GM21786 (cell line): ENCODE measurements at regions not wholly inside any gene's neighbourhood (a gene's known extent, or its start where the extent isn't known, plus 50 kb on each side); places are given as distances from the start of the nearest gene placed in this dataset.

Source experiments
- ATAC-seq: cut with Tn5 transposase; IDR thresholded peaks from one replicate; pipeline ENCODE4 v1.9.1; 2021; ENCODE audit not compliant: unreplicated experiment

DNA sequence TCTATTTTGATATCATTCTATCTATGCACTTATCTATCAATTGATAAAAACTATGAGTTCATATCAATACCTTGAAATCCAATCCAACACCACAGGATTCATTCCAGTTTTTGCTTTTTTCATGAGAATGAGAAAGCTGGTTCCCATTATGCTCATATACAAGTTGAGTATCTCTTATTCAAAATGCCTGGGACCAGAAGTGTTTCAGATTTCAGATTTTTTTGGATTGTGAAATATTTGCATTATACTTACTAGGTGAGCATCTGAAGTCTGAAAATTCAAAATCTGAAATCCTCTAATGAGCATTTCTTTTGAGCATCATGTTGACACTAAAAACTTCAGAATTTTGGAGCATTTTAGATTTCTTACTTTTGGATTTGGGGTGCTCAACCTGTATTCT, 67.8 kb upstream of the DCBLD2 start:
- no peak for ATAC-seq

DNA sequence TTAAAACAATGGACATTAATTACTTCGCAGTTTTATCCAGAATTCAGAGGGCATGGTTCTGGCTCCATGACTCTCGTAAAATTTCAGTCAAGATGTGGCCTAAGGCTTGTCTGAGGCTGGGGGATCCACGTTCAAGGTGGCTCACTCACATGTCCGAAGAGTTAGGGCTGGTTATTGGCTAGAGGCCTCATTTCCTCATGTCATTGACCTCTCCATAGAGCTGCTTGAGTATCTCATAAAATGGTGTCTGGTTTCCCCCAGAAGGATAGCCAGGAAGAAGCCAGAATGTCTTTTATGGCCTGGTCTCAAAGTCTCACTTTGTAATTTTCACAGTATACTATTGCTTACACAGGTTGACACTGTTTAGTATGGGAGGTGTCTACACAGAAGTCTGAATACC, 67.3 kb upstream of the DCBLD2 start:
- ATAC-seq, result no peak

DNA sequence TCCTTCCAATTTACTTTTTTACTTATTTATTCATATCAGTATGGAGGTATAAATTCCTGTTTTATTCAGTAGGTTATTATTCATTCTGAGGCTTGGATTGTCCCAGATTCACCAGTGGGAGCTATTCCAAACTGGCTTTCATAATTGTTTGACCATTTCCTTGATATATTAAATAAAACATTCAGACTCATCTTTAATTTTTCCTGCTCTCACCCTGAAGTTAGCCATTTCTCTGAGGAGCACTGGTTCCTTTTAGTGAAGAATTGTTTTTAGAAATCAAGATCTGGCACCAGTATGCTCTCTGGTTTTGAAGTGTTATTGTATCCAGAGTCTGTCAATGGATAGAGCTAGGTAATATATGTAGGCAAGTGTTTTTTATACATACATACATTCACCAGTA, 66.9 kb upstream of the DCBLD2 start:
- ATAC-seq, result no peak

DNA sequence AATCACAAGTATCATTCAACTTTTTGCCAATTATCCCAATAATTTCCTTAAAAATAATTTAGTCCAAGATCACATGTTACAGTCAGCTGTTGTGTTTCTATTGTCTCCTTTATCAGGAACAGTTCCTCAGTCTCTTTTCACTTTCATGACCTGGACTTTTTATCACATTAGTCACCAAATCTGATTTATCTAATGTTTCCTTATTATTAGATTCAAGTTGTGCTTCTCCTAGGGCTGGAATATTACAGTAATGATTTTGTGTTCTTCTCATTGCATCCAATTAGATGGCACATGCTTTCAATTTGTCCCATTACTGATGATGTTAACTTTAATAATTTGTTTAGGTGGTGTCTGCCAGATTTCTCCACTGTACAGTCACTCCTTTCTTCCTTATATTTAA, 66.3 kb upstream of the DCBLD2 start:
- ATAC-seq, result no peak

DNA sequence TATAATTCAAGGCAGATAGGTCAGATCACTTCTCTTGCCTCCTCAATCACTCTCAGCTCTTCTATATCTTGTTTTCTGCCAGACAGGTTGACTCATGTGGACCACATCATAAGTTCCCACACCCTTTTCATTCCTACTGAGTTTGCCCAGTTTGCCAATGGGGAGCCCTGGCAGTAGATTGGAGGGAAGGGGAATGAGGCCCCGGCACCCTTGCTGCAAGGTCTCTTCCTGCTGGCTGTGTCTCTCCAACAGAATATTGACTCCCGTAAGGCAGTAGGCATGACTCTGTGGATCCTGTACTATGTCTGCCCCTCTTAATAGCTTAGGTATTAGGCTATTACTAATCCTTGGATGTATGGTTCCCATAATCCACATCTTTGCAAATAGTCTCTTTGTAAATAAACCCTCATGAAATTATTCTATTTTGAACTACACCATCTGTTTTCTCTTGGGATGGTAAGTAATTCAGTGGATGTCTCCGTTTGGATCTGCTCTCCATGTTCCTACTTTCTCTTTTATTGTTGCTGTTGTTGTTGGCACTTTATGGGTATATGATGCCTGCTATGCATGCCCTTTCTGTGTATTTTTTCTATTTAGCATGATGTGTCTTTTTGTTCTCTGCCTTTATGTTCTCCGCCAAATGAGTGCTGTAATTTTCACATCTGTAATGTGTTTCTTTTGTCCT, 65.5 kb upstream of the DCBLD2 start:
- ATAC-seq, result no peak

DNA sequence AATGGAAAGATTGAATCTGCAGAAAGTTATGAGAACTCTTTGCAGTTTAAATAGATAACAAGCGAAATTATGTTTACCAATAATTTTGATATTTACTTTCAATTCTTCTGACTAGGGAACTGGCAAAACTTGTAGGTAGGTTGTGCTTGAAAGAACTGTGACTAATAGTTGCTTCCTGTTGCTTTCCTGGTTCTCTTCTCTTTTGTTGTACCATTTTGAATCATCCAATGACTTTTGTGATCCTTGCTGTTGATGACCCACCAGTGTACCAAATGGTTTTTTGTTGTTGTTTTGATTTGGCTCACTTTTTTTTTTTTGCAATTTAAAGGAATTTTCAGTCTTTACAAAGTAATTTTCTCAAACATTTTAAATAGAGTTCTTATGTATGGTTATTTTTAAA, 64.9 kb upstream of the DCBLD2 start:
- no peak for ATAC-seq

DNA sequence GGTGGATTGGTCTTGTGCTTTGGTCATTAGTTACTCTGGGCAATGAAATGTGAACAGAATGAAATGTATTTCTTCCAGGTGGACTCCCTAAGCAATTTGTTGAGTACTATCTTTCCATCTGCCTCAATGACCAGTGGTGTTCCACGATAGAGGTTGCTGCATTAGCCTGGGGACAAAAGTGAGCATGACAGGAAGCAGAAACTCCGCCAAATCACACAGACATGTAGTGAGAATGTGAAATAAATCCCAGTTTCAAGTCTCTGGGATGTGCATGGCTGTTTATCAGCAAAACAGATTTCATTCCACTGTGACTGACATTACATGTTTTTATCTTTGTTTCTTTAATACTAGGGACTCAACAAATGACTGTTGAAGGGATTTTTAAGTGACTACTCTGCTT, 63.3 kb upstream of the DCBLD2 start:
- no peak for ATAC-seq

DNA sequence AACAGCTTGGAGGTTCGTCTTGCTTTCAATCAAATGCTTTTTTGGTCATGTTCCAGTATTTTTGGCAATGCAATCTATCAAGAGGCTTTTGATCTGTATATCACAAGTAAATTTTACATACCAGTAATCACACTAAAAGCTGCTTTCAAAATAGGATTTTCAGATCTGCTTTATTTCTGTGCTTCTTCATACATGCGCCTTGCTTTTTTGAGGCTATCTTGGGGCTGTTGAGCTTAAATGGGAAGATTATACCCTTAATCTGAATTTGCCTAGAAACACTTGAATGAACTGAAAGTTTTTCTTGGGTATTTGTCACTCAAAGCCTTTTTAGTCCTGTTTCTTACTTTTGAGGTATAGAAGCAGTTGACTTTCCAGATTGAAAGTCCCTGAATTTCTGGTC, 62.1 kb upstream of the DCBLD2 start:
- ATAC-seq, result no peak

DNA sequence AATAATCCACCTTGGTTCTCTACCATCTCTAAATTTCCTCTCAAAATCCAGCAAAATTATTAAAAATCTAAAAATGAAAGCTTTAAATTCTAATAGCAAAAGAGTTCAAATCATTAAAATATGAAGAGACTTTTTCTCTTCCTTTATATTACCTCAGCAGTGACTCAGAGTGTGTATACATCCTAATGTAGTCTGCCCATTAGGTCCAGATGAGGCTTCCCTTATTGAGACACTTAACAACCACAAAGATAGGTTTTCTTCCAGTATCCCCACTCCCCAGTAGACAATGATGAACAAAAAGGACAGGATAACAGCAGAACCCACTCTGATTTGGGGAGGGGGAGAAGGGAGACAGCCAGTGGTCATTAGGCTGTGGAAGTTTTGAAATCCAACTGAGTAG, 61.5 kb upstream of the DCBLD2 start:
- no peak for ATAC-seq

DNA sequence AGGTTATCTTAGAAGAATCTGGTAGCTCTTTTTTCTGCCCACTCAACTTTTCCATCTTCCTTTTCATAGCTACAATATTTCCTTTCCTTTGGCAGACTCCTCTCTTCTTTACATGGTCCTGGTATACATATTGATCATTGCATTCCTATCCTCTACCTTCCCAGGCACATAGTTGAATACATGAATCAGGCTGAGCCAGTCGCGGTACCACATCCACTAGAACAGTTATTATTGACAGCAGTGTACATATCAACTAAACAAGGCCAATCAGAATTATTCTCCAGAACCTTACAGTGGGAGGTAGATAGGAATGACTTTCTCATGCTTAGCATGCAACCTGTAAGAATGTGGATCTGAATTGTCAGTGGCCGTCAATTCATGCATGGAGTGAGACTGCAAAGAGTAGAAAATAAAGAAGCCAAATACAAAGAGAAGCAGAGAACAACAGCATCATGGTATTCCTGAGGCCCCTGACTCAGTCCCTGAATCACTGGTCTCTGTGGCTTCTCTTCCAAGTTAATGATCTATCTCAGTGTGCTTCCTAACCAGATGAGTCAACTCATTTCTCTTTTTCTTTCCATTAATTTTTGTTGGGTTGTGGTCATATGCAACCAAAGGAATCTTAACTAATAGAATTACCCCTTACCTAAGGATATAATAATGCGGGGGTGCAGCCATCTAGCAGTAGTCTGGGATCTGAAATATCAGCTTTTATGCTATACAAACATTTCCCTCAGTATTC, 60.9 kb upstream of the DCBLD2 start:
- ATAC-seq, result no peak

DNA sequence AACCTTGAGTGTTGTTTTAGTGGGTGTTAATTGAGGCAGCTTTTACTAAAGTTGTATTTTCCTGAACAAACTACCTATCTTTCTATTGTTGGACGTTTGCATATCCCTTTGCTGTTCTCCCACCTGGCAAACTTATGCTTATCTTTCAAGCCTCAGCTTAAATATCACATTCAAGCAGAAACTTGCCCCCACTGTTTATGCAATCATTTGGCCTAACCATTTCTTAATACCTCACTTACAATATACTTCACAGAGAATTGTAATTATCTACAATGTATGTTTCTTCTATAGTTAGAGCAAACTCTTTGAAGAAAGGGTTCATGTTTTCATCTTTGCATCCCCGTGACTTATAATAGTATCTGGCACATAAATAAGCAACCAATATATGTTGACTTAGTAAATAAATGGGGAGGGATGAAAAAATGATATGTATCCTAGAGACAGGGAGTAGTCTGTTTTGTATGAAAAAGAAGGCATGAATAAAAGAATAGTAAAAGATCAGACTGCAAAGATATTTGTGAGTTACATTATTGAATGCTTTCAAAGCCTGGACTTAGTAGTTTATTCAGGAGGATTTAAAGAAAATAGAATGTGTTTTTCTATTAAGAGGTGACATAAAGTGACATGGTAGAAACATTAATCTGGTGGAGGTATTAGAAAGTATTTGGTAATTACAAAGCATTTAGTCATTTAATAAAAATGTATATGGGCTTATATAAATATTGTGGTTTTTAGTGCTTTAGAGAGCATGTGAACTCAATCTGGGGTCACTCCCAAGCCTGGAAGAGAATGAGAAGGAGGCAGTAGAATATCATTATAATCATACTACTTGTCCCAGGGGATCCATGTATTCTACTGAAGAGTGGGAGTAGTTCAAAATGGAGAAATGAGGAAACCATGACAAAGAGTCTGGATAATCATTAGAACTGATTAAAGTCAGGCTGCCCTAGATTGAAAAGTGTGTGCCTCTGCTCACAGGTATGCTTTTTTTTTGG, 60.0 kb upstream of the DCBLD2 start:
- ATAC-seq, result no peak

DNA sequence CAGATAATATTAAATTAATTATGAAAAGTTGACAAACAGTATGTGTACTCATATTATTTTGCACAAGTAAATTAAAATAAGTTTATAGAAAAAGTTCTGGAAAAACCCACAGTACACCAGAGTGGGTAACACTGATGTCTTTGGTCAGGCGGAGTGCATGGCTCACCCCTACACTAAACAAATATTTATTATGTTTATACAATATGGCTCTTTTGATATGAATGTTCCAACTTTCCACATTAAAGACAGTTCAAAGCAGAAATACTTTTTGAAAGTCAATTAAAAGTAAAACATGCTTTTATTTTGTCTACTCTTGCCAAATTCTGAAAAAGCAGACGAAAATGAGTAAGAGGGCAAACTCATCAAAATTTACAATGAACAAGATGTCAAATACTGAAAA, 56.2 kb upstream of the DCBLD2 start:
- no peak for ATAC-seq

DNA sequence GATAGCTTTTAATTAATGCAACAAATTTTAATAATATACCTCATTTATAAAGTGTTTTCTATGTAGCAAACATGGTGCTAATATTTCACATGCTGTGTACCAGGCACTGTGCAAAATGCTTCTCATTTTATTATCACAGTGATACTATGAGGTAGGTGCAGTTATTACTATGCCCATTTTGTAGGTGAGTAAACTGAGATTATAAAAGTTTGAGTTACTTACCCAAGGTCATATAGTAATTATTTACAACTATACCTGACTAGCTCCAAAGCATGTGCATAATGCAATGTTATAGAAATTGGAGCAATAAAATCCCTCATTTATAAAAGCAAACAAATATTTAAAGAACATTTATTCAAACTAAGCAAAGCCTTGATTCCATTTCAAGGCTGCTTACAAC, 54.5 kb upstream of the DCBLD2 start:
- ATAC-seq, result no peak

DNA sequence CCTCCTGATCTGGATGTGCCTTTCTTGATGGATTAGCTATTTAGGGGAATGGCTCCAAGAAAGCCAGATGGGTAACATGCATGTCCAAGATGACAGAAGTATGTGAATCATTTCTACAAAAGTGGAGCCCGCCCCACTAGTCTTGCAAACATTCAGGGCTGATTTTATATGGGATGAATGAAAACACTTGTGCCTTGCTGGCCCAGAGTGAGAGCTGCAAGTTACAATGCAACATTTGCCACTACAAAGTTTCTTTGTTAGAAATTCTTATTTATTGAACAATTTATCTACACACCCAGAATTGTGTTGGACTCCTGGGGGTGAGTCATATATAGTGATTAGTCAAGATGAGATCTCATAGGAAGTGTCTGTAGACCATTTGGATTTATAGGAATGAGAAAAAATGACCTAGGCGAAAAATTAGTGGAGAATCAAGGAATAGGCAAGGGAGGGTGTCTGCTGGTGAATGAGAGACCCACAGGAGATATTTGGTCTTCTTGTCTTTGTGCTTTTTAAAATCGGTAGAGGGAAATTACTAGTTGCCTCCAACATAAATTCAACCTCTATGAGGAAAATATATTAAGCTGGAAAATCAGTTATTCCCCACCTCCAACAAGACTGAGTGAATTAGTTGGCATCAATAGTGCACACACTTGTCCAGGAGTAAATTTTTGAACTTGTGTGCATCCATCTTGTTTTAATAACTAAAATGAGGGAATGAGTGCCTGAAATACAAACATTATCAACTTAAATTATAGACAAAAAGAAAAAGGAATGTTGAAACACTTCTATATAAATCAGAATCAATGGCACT, 53.5 kb upstream of the DCBLD2 start:
- ATAC-seq, result no peak

DNA sequence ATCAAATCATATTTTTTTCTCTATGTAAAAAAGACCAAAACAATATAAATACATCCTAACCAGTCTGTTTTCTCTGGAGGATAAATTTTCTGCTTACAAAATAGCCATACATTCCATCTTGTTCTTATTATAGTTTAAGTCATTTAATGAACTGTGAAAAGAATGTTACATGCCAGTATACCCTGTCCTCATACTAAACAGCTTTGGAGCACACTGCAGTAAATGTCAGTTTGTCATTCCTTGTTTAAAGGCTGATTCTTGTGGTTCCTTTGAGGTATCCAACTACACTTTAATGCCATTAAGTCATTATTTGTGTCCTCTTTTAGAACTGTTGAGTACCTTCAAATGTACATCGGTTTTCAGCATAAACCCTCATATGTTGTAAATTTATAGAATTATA, 52.7 kb upstream of the DCBLD2 start:
- ATAC-seq, result no peak

DNA sequence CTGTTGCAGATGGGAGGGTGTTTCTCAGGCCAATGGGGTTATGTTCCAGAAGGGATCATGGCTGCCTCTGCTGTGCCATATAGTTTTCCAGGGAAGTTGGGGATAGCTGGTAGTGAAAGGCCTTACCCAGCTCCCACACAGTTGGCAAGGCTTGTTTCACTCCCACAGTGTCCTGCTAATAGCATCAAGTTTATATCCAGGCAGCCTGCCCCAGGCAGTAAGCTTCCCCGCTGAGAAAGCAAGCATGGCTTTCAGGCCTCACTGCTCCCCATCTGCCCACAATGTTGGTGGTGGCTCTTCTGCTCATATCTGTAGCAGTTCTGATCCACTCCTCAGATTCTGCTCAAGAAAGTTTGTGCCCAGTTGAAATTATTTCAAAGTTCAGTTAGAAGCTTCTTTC, 50.9 kb upstream of the DCBLD2 start:
- ATAC-seq, result no peak
